Glomerular endothelial cell (primary cell): ENCODE measurements at regions not wholly inside any gene's neighbourhood (a gene's known extent, or its start where the extent isn't known, plus 50 kb on each side); places are given as distances from the start of the nearest gene placed in this dataset.

Source experiments
- DNase-seq: peaks from one replicate; pipeline ENCODE4 v3.0.0-alpha.2; 2011; ENCODE audit warnings: low read depth, low spot score; ENCODE audit errors: extremely low read depth

DNA sequence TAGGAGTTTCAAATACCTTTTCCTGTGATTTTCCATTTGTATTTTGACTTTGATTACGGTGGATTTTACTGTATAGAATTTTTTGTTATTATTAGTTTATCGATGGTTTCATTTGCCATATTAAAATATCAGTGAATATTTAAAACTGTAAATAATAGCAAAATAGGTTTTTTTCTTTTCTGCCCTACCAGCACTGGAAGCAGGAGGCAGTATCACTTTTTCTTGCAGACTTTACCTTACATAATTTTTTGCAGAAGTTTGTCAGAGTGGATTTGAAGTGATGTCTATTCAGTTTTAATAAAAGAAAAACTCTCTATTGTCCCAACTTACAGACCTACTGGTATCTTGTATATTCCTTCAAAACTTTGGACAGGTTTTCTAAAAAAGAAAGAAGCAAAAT lies 213.6 kb downstream of the CENPF start:
- DNase-seq = no peak

DNA sequence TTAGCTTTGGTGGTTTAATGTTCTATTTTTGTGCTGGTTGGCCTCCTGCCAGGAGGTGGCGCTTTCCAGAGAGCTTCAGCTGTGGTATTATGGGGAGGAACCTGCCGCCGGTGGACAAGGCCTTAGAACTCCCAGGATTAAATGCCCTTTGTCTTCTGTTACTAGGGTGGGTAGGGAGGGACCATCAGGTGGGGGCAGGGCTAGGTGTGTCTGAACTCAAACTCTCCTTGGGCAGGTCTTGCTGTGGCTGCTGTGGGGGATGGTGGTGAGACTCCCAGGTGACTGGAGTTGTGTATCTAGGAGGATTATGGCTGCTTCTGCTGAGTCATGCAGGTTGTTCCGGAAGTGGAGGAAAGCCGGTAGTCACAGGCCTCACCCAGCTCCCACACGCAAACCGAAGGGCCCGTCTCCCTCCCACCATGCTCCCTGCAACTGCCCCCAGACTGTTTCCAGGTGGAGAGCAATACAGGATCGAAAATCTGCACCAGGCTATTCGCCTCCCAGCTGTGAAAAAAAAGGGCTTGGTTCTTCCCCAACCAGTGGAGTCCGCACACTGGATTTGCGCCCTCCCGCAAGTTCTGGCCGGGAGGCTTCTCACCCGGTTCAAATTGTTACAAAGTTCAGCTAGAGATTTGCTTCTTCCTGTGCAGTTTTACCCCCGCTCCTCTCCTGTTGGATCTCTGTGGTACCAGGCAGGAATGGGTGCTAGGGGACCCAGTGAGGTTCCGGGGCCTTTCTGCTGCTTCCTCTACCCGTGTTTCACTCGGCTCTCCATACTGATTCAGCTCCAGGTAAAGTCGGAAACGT lies 220.5 kb downstream of the CENPF start:
- DNase-seq = no peak

DNA sequence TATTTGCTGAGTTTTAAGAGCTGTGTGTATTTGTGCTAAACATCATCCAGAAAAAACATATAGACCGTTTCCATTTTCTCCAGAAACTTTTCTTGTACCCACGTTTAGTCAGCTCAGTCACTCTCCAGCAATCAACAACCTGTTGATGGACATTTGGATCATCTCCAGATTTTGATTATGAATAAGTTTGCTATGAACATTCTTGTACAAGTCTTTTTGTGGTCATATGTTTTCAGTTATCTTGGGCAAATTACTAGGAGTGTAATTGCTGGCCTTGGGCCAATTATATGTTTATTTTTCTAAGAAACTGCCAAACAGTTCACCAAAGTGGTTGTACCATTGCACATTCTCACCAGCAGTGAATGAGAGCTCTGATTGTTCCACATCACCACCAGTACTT lies 221.8 kb downstream of the CENPF start:
- no peak for DNase-seq

- DNase-seq = no peak
These were observed 223.6 kb downstream of the CENPF start for GRCh38 chr1:214826619-214827018.

DNA sequence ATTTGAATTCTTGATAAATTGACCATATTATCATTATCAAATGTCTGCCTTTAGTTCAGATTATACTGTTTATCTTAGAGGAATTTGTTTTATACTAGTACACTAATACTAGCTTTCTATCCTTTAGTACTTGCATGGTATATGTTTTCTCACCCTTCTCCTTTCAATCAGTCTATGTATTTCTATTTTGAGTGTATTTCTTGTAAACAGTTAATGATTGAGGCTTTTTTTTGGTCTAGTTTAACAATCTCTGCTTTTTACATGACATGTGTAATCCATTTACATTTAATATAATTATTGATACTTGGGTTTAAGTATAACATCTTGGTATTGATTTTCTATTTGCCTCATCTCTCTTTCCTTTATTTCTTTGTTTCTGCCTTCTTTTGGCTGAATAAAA lies 224.9 kb downstream of the CENPF start:
- no peak for DNase-seq

GRCh38 chr1:214830941-214831340 lies 227.9 kb downstream of the CENPF start:
- DNase-seq = no peak

- no peak for DNase-seq
These were observed 229.0 kb downstream of the CENPF start for GRCh38 chr1:214831956-214832355.

GRCh38 chr1:214833178-214833756 lies 230.3 kb downstream of the CENPF start:
- no peak for DNase-seq

- DNase-seq = no peak
These were observed 234.4 kb downstream of the CENPF start for GRCh38 chr1:214837376-214837775.

- no peak for DNase-seq
These were observed 235.4 kb downstream of the CENPF start for GRCh38 chr1:214838351-214838750.

DNA sequence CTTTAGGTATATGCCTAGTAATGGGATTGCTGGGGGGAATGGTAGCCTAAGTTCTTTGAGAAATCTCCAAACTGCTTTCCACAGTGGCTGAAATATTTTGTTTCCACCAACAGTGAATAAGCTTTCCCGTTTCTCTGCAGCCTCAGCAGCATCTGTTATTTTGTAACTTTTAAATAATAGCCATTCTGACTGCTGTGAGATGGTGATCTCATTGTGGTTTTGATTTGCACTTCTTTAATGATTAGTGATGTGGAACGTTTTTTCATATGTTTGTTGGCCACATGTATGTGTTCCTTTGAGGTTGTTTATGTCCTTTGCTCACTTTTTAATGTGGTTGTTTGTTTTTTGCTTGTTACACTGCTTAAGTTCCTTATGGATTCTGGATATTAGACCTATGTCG lies 237.4 kb downstream of the CENPF start:
- DNase-seq = no peak

DNA sequence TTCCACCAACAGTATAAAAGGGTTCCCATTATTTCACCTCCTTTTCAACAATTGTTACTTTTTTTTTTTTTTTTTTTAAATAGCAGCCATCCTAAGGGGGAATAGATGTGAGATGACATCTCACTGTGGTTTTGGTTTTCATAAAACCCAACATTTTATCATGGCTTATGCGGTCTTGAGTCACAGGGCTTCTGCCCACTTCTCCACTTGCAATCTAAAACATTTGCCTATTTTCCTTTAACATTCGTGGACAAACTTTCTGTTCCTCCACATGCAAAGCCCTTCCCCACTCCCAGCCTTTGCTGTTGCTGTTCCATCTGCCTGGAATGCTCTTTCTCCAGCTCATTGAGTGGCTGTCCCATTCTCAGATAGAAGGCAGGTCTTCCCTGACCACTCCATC lies 239.7 kb upstream of the KCNK2 start:
- DNase-seq = no peak

- no peak for DNase-seq
These were observed 239.3 kb upstream of the KCNK2 start for GRCh38 chr1:214843281-214843680.

- DNase-seq = no peak
These were observed 238.2 kb upstream of the KCNK2 start for GRCh38 chr1:214844319-214844718.

- no peak for DNase-seq
These were observed 236.3 kb upstream of the KCNK2 start for GRCh38 chr1:214846276-214846675.

DNA sequence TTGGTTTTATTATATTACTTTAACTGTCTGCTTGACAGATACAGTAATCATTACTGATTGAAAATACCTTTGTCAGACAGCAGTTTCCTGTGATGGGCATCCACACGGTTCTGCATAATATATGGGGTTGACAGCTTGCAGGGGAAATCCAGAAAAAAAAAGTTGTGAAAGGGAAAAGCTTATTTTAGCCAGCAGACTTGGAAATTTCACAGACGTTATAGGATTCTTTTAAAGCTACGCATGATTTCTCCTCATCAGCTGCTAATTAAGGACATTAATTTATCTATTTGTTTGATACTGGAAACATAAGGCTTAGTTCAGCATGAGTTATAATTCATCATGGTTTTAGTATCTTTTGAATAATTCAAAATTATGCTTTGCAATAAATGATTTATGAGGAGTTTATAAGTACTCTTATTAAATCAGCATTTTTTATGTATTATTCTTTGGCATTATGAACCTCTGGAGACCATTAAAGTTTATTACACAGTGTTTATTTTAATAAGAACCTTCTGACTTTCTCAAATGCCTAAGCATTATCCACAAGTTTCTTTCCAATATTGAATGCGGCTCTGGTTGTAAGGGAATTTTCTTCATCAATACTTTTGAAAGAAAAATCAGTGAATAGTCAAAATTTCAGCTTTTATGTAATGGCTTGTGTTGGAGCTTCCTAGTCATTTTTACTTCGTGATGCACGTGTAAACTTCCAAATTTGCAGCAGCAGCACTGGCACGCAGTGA lies 235.3 kb upstream of the KCNK2 start:
- no peak for DNase-seq

DNA sequence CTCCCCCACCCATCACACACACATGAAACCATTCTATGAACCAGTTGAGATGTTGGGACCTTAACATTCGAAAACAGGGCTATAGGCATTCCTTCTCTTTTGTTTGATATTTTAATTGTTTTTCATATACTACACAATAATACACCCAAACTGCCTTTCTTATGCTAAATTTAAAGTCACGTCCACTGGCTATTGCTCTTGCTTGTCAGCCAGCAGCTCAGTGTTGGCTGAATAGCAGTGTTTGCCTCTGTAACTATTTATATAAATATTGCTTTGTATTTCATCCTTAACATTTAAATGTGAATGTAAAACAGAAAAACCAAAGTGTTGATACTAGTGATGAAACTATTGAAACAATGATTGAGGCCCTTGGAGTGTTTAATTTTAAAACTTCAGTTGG lies 234.4 kb upstream of the KCNK2 start:
- no peak for DNase-seq

DNA sequence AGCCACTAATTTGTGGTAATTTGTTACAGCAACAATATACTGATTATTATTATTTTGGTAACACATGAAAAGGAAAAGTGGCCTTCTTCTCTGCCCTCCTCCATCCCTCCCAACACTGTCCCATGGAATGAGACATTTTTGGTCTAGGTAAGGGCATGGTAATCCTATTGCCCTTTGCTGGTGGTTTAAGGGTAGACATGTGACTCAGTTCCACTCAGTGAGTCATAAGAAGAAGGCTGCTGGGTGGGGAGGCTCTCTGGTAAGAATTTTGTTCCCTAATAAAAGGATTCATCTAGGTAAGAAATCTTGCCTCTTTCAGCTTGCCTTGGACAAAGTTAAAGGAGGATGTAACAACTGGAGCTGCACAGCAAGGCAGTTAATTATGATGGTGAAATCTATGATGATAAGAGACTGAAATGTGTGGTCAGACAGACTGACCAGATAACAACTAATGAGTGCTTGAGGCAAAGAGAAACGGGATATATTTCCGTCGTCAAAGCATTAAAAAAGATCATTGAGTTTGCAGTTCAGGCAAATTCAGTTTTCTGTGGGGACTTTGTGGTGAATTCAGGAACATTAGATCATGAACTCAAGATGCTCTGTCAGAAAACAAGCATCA lies 232.0 kb upstream of the KCNK2 start:
- no peak for DNase-seq

- no peak for DNase-seq
These were observed 229.2 kb upstream of the KCNK2 start for GRCh38 chr1:214853340-214853739.

DNA sequence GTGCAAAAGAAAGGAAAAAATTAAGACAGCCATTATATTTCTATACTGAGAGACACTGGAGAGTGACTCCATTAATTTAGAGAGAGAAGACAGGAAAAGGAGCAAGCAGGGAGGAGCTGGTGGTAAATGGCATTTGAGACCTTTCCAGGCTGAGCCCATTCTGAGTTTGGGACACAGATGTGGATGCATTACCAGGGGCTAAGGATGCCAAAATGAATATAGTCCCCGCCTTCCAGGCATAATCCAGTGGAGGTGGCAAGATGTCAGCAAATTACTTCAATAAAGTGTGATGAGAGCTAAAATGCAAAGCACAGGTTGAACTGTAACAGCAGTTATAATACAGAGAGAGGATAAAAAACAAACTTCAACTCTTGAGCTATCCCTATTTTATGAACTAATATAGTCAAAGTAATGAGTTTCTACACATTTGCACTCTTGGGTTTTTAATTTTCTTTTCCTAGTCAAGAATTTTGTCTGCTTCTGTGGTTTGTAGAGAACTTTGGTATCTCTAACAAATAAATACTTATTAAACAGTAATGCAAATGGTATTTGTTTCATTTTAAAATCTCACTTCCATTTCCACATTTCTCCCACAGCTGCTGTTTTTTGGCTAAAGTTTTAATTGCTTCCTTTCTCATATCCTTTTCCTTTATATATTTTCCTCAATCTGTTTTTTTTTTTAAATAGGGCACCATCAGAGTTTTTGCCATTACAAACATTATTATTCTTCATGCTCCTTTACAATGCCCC lies 228.2 kb upstream of the KCNK2 start:
- no peak for DNase-seq

- DNase-seq = no peak
These were observed 225.7 kb upstream of the KCNK2 start for GRCh38 chr1:214856843-214857242.
